ENCODE measurements at regions not wholly inside any gene's neighbourhood (a gene's known extent, or its start where the extent isn't known, plus 50 kb on each side); places are given as distances from the start of the nearest gene placed in this dataset.

- H3K4me3 ChIP-seq (replicated peaks in 1 of 2; ENCODE audit: low read depth in 2 of 2, low read length in 2 of 2): no peak overlapping the region
- no peak for TF ChIP-seq CTCF (IDR thresholded peaks at IDR 0.05; ENCODE audit: low read depth, low read length)
- no peak for DNase-seq (ENCODE audit: low read depth in 2 of 2)
Observed at GRCh38 chr10:10960534-10960933, 57.1 kb upstream of the CELF2 start.

DNA sequence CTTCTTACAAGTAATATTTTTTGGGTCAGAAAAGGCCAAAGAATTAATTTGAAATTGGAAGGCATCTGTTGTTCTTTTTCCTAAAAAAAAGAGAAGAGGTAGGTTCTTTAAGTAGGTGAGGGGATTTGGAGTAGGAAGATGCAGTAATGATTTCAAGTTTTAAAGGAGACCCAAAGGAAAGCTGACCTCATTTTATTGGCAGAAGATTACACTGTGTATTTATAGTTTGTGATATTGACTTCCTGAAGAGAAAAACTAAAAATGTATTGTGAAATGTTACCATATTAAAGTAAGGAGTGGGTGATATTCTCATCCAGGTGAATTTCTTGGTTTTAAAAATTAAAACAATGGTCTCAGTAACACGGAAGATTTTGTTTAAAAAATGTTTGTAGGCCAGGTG lies 56.6 kb upstream of the CELF2 start:
- TF ChIP-seq CTCF (IDR thresholded peaks at IDR 0.05; ENCODE audit: low read depth, low read length): no peak
- no peak for DNase-seq (ENCODE audit: low read depth in 2 of 2)

DNA sequence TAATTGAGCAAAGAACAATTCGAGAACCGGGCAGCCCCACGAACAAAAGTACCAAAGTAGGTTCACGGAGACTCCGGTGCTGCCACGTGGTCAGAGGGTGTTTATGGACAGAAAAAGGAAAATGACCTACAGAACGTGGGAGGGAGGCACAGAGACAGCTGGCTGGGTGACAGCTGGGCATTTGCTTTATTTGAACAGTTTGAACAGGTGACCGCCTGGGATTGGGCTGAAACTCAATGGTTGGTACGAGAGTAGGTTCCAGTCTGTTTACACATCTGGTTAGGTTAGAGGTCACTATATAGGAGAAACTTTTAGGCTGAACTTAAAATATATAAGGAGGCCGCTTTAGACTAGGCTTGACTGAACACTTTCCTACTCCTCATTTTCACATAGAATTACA lies 50.6 kb upstream of the CELF2 start:
- no peak overlapping the region for H3K4me3 ChIP-seq (replicated peaks in 1 of 2; ENCODE audit: low read depth in 2 of 2, low read length in 2 of 2)
- TF ChIP-seq CTCF (IDR thresholded peaks at IDR 0.05; ENCODE audit: low read depth, low read length): no peak
- no peak for DNase-seq (ENCODE audit: low read depth in 2 of 2)

More for the DNA sequence above, 56.6 kb upstream of the CELF2 start:
- no peak overlapping the region for H3K4me3 ChIP-seq (replicated peaks in 1 of 2; ENCODE audit: low read depth in 2 of 2, low read length in 2 of 2)

GRCh38 chr10:10967581-10968256 lies 50.0 kb upstream of the CELF2 start:
- no peak overlapping the region for H3K4me3 ChIP-seq (replicated peaks in 1 of 2; ENCODE audit: low read depth in 2 of 2, low read length in 2 of 2)
- no peak for DNase-seq (ENCODE audit: low read depth in 2 of 2)
- no peak for TF ChIP-seq CTCF (IDR thresholded peaks at IDR 0.05; ENCODE audit: low read depth, low read length)
